Vagina (tissue), 2 donors: ENCODE measurements at regions not wholly inside any gene's neighbourhood (a gene's known extent, or its start where the extent isn't known, plus 50 kb on each side); places are given as distances from the start of the nearest gene placed in this dataset.

Experiments
- CTCF ChIP-seq, 3 experiments: fragments of 450-650 bp in 2 of 3; fragments of 200-600 bp in 1 of 3; sonication (generic) in 1 of 3; IDR thresholded peaks; one replicate each; pipeline ENCODE4 v1.5.1; 2017 to 2019; ENCODE audit warnings: antibody characterized with exemption in 3 of 3, mild to moderate bottlenecking in 2 of 3, moderate library complexity in 2 of 3
- POLR2AphosphoS5 ChIP-seq, 2 donors: sonication (generic); formaldehyde crosslinking; IDR thresholded peaks; one replicate each; pipeline ENCODE4 v1.9.0; 2017; ENCODE audit warnings: antibody characterized with exemption in 2 of 2, mild to moderate bottlenecking in 2 of 2, low read depth in 1 of 2; ENCODE audit not compliant: insufficient read depth in 1 of 2

DNA sequence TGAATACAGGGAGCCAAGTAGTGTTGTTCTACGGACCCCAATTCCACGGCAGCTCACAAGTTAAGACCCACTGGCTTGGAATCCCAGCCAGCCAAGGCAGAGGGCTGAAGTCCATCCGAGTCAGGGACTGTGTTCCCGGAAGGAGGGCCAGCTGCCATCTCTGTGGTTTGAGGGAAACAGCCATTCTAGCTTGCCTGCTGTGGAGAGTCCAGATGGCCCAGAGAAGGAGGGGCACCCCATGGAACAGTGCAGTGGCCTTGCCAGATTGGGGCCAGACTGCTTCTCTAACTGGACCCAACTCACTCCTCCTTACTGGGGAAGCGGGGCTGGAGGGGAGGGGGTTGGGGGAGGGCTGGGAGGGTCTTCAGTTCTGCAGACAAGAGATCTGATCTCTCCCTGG is 156.4 kb downstream of the FAM181B start:
- TF ChIP-seq CTCF (IDR thresholded peaks at IDR 0.05) (no peak), POLR2AphosphoS5 (IDR thresholded peaks at IDR 0.05; ENCODE audit: insufficient read depth in 1 of 2, low read depth in 1 of 2) (no peak)
